ENCODE measurements at regions not wholly inside any gene's neighbourhood (a gene's known extent, or its start where the extent isn't known, plus 50 kb on each side); places are given as distances from the start of the nearest gene placed in this dataset.

DNA sequence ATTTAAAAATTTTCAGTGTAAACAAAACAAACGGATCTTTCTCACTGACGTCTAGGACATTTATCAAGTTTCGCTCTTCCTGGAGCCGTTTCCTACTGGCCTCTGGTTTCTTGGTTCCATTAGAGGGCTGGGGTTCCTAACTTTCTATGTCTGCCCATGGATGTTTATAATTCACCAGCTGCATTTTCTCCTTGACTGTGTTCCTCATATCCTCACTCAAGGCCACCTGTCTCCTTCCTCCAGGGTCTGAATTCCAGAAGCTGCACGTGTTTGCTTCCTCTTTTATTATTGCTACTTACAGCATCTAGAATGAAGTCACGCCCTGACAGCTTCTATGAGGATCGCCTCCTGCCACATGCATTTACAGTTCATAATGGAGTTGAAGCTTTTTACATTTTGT, 74.1 kb upstream of the BASP1 start:
- no peak overlapping the region for H2BK20ac ChIP-seq (ENCODE audit: low read length)
- no peak overlapping the region for H3K4me3 ChIP-seq (ENCODE audit: extremely low read depth in 1 of 4, insufficient read depth in 2 of 4, low read depth in 3 of 4, low read length in 4 of 4)
- no peak overlapping the region for H4K91ac ChIP-seq (replicated peaks; ENCODE audit: insufficient read length, low read length)
- H3K4ac ChIP-seq (replicated peaks; ENCODE audit: insufficient read length, low read depth, low read length): no peak overlapping the region
- H2BK120ac ChIP-seq (replicated peaks; ENCODE audit: low read depth, low read length): no peak overlapping the region
- peaks cover 0 to 2% (median 0%) of the 10 kb centered on the region in 4 experiments; a peak in 1 of 7 replicates for H3K27me3 ChIP-seq (replicated peaks in 1 of 4; ENCODE audit: control insufficient read depth in 3 of 4, extremely low read depth in 1 of 4, insufficient read depth in 3 of 4, low read length in 3 of 4)
- H3K79me1 ChIP-seq (ENCODE audit: low read depth, low read length): no peaks in the 10 kb centered on the region
- H3K23ac ChIP-seq (ENCODE audit: insufficient read length): no peak overlapping the region
- H4K20me1 ChIP-seq (replicated peaks in 1 of 2; ENCODE audit: control insufficient read depth in 1 of 2, insufficient read depth in 2 of 2, low read length in 2 of 2): no peaks in the 10 kb centered on the region
- no peak overlapping the region for H3K4me2 ChIP-seq (ENCODE audit: insufficient read depth in 1 of 2, low read depth in 2 of 2, low read length in 2 of 2)
- no peak overlapping the region for H4K8ac ChIP-seq (ENCODE audit: extremely low read depth, insufficient read depth, low read length)
- no peak overlapping the region for H3K27ac ChIP-seq (ENCODE audit: low read depth, low read length)
- H2BK15ac ChIP-seq (ENCODE audit: low read length): no peak overlapping the region
- no peaks in the 10 kb centered on the region for H3K36me3 ChIP-seq (ENCODE audit: control insufficient read depth in 2 of 4, insufficient read depth in 4 of 4, low read length in 3 of 4)
- H3K23me2 ChIP-seq (ENCODE audit: low read depth, low read length): peaks cover 4% of the 10 kb centered on the region; the same call in 1 of the 2 replicates
- H2AK5ac ChIP-seq (ENCODE audit: low read depth, low read length): no peak overlapping the region
- no peak for DNase-seq (ENCODE audit: low read depth in 1 of 2, low spot score in 2 of 2)
- ChIA-PET POLR2A (ENCODE audit: partially characterized antibody) (no interaction called here), CTCF (ENCODE audit: partially characterized antibody) (interaction anchor here (0.6 to 2.1 kb wide), 6 partner anchors 8 to 493 kb away, joined by 3 to 7 read pairs (median 5); no protein-coding TSS in a partner anchor)
- FAIRE-seq: no peak
- H2BK5ac ChIP-seq (ENCODE audit: low read depth, low read length): no peak overlapping the region
- H3K79me2 ChIP-seq (ENCODE audit: control insufficient read depth in 1 of 2, insufficient read depth in 2 of 2, low read length in 2 of 2): no peaks in the 10 kb centered on the region
- H4K5ac ChIP-seq (ENCODE audit: insufficient read length, low read depth, low read length): no peak overlapping the region
- H3K4me1 ChIP-seq (replicated peaks in 1 of 4; ENCODE audit: control insufficient read depth in 3 of 4, insufficient read depth in 4 of 4, low read length in 3 of 4): peaks cover 3 to 14% (median 9%) of the 10 kb centered on the region in 4 experiments; a peak in 6 of 7 replicates
- 0 out of 2 replicates have a peak overlapping the region, but pooled peaks have one; percentile 81 for H2BK12ac ChIP-seq (ENCODE audit: low read depth, low read length)
- no peaks in the 10 kb centered on the region for H3K9me3 ChIP-seq (ENCODE audit: insufficient read depth in 2 of 2, low read depth in 1 of 2, low read length in 1 of 2)
- 95% methylated on average over 7 of the region's 7 CpGs; no CpG with 5 or more reads in 1 of the 2 experiments for WGBS, 2 experiments (ENCODE audit: extremely low coverage in 1 of 2, insufficient coverage in 1 of 2, insufficient read length in 1 of 2, insufficient replicate concordance in 2 of 2, low coverage in 1 of 2, low lambda C conversion rate in 2 of 2, missing lambda C conversion rate in 1 of 2)
- H3K9ac ChIP-seq (replicated peaks in 1 of 4; ENCODE audit: extremely low read depth in 1 of 4, low read depth in 3 of 4, low read length in 3 of 4): no peak overlapping the region
- no peak overlapping the region for H2AFZ ChIP-seq (ENCODE audit: low read length)
- no peak overlapping the region for H3K14ac ChIP-seq (ENCODE audit: insufficient read length)
- H3K56ac ChIP-seq (replicated peaks; ENCODE audit: insufficient read length, low read depth, low read length): no peak overlapping the region
- H3K18ac ChIP-seq (ENCODE audit: extremely low read depth, low read length): 0 out of 2 replicates have a peak overlapping the region, but pooled peaks have one; percentile 9
- TF ChIP-seq EGR1 (IDR thresholded peaks at IDR 0.05; ENCODE audit: borderline replicate concordance, low read depth, low read length) (no peak), KDM4A (IDR thresholded peaks at IDR 0.05; ENCODE audit: low read depth, low read length, severe bottlenecking) (no peak), NANOG (IDR thresholded peaks at IDR 0.05; ENCODE audit: insufficient read depth, low read depth, low read length, poor library complexity, severe bottlenecking) (no peak), SIRT6 (IDR thresholded peaks at IDR 0.05; ENCODE audit: low read length) (no peak), ASH2L (IDR thresholded peaks at IDR 0.05; ENCODE audit: low read length) (no peak)

Measured in H1 (cell line).